GM21737 (cell line): ENCODE measurements at regions not wholly inside any gene's neighbourhood (a gene's known extent, or its start where the extent isn't known, plus 50 kb on each side); places are given as distances from the start of the nearest gene placed in this dataset.
"Not testable (repeated sequence)": the region's sequence is repeated elsewhere in the genome, so short reads cannot be mapped to it uniquely, and the experiment has no call there.

Experiments used
- ATAC-seq: cut with Tn5 transposase; IDR thresholded peaks from one replicate; pipeline ENCODE4 v1.9.1; 2021; ENCODE audit warnings: mild to moderate bottlenecking, moderate library complexity; ENCODE audit not compliant: unreplicated experiment

DNA sequence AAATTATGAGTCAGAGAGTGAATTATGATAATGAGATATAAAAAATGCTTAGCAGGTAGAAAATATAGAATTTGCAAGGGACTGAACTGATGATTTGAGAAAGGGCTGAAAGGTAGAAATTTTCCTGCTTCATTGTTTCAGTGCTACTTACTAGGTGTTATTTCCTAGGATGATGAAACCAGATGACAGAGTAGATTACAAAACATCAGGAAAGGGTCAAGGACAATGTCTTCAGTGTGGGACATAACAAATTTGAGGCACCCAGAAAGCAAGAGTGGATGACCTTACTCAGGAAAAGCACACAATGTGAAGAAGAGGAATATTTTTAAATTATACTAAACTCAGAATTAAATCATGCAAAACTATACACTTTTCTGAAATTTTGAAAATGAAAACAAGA is 102.1 kb downstream of the SHCBP1 start:
- ATAC-seq, result no peak

DNA sequence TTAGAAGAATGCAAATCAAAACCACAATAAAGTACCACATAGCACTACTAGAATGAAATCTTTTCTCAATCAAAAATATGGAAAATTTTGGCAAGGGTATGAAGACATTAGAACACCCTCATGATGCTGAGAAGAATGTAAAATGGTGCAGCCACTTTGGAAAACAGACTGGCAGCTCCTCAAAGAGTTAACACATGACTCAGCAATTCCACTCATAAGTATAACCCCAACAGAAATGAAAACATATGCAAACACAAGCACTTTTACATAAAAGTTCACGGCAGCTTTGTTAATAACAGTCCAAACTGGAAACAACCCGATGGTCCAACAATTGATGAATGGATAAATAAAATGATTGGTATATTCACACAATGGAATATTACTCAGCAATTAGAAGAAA is 124.5 kb downstream of the SHCBP1 start:
- ATAC-seq, result no peak

DNA sequence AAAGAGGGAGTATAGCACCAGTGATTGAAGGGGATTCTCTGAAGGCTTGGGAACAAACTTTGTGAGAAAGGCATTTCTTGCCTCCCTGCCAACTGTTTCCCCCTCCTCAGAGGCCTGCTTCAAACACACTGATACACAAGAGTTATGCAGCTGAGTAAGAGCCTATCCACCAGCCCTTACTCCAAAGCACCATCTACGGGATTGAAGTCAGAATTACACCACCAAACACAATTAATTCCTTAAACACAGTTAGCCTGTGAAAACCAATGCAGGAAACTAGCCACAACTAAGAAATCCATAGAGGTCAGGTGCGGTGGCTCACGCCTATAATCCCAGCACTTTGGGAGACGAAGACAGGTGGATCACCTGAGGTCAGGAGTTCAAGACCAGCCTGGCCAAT is 138.3 kb downstream of the SHCBP1 start:
- ATAC-seq, result no peak

DNA sequence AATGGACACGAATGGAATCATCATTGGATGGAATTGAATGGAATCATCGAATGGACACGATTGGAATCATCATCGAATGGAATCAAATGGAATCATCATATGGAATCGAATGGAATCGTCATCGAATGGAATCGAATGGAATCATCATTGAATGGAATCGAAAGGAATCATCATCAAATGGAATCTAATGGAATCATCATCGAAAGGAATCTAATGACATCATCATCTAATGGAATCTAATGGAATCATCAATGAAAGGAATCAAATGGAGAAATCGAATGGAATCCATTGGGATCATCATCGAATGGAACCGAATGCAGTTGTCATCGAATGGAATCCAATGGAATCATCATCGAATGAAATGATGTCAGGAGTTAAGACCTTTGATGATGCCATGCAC is 154.9 kb downstream of the SHCBP1 start:
- no peak for ATAC-seq

DNA sequence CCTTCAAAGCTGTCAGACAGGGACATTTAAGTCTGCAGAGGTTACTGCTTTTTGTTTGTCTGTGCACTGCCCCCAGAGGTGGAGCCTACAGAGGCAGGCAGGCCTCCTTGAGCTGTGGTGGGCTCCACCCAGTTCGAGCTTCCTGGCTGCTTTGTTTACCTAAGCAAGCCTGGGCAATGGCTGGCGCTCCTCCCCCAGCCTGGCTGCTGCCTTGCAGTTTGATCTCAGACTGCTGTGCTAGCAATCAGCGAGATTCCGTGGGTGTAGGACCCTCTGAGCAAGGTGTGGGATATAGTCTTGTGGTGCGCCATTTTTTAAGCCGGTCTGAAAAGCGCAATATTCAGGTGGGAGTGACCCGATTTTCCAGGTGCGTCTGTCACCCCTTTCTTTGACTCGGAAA is 166.4 kb downstream of the SHCBP1 start:
- not testable (repeated sequence) for ATAC-seq

DNA sequence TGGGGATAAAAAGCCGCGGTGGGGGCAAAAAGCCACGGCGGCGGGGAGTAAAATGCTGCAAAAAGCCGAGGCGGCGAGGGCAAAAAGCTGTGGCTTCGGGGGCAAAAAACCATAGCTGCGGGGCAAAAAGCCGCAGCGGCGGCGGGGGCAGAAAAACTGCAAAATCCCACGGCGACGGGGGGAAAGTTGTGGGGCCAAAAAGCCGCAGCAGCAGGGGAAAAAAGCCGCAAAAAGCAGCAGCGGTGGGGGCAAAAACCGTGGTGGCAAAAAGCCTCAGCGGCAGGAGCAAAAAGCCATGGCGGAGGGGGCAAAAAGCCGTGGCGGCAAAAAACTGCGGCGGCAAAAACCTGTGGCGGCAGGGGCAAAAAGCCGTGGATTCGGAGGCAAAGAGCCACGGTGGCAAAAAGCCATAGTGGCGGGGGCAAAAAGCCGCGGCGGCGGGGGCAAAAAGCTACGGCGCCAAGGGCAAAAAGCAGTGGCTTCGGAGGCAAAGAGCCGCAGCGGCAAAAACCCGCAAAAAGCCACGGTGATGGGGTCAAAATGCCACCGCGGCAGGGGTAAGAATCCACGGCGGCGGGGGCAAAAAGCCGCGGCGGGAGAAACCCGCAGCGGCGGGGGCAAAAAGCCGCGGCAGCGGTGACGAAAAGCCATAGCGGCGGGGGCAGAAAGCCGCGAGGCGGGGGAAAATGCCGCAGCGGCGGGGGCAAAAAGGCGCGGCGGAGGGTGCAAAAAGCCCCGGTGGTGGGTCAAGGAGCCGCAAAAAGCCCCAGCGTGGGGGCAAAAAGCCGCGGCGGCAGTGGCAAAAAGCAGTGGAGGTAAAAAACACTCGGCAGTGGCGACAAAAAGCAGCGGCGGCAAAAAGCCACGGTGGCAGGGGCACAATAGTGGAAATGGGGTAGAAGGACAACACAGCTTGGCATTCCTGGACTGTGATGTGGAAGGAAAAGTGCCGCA is 192.8 kb downstream of the SHCBP1 start:
- ATAC-seq, result no peak

DNA sequence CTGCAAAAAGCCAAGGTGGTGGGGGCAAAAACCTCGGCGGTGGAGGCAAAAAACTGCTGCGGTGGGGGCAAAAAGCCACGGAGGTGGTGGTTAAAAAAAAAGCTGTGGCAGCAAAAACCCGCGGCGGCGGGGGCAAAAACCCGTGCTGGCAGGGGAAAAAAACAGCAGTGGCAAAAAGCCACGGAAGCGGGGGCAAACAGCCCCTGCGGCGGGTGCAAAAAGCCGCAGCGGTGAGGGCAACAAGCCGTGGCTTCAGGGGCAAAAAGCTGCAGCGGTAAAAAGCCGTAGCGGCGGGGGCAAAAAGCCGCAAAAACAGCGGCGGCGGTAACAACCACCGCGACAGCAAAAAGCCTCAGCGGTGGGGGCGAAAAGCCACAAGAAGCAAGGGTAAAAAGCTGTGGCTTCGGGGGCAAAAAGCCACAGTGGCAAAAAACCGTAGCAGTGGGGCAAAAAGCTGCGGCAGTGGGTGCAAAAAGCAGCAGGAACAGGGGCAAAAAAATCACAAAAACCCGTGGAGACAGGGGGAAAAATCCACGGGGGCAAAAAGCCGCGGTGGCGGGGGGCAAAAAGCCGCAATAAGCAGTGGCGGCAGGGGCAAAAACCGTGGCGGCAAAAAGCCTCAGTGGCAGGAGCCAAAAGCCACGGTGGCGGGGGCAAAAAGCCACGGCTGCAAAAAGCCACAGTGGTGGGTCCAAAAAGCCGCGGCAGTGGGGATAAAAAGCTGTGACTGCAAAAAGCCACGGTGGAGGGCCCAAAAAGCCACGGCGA is 193.7 kb downstream of the SHCBP1 start:
- ATAC-seq, result no peak

DNA sequence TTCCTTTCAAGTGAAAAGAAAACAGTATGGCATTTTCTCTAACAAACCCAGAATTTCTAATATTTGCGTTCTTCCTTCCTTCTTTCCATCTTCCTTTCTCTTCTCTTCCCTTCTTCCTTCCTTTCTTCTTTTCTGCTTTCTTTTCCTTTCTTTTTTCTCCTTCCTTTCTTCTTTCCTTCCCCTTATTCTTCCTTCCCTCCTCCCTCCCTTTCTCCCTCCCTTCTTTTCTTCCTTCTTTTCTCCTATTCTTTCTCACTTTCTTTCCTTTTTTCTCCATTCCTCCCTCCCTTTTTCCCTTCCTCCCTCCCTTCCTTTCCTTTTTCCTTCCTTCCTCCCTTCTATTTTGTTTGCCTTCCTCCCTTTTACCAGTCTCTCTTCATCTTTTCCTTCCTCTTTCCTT is 194.8 kb downstream of the SHCBP1 start:
- ATAC-seq, result no peak

DNA sequence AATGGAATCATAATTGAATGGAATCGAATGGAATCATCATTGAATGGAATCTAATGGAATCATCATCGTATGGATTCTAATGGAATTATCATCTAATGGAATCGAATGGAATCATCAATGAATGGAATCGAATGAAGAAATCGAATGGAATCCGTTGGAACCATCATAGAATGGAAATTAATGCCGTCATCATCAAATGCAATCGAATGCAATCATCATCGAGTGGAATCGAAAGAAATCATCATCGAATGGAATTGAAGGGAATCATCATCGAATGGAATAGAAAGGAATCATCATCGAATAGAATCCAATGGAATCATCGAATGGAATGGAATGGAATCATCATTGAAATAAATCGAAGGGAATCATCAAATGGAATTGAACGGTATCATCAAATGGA is 217.2 kb downstream of the SHCBP1 start:
- no peak for ATAC-seq

DNA sequence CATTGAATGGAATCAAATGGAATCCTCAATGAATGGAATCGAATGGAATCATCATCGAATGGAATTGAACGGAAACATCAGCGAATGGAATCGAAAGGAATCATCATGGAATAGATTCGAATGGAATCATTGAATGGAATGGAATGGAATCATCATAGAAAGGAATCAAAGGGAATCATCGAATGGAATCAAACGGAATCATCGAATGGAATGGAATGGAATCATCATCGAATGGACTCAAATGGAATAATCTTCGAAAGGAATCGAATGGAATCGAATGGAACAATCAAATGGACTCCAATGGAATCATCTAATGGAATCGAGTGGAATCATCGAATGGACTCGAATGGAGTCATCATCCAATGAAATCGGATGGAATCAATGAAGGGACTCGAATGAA is 222.6 kb downstream of the SHCBP1 start:
- not testable (repeated sequence) for ATAC-seq

DNA sequence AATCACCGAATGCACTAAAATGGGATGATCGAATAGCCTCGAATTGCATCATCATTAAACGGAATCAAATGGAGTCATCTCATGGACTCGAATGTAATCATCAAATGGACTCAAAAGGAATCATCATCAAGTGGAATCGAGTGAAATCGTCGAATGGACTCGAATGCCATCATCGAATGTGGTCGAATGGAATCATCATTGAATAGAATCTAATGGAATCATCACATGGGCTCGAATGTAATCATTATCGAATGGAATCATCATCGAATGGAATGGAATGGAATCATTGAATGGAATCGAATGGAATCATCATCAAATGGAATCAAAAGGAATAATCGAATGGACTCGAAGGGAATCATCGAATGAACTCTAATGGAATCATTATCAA is 224.3 kb downstream of the SHCBP1 start:
- ATAC-seq, result not testable (repeated sequence)

DNA sequence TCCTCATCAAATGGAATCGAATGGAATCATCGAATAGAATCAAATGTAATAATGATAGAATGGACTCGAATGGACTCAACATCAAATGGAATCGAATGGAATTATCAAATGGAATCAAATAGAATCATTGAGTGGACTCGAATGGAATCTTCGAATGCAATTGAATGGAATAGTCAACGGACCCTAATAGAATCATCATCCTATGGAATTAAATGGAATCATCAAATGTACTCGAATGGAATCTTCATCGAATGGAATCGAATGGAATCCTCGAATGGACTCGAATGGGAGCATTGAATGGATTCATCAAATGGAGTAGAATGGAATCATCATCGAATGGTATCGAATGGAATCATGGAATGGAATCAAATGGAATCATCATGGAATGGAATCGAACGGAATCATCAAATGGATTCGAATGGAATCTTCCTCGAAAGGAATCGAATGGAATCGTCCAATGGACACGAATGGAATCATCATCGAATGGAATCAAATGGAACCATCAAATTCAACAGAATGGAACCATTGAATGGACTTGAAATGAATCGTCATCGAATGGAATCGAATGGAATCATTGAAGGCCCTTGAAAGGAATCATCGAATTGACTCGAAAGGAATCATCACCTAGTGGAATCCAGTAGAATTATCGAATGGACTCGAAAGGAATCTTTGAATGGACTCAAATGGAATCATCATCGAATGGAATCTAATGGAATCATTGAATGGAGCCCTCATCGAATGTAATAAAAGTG is 224.9 kb downstream of the SHCBP1 start:
- ATAC-seq, result not testable (repeated sequence)

DNA sequence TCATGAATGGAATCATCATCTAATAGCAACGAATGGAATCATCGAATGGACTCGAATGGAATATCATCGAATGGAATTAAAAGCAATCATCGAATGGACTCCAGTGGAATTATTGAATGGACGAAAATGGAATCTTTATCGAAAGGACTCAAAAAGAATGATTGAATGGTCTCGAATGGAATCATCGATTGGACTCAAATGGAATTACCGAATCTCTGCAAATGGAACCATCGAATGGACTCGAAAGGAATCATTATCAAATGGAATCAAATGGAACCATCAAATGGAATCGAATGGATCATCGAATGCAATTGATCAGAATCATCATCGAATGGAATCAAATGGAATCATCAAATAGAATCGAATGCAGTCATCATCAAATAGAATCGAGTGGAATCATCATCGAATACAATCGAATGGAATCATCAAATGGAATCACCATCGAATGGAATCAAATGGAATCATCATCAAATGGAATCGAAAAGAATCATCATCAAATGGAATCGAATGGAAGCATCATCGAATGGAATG is 225.7 kb downstream of the SHCBP1 start:
- ATAC-seq, result not testable (repeated sequence)

DNA sequence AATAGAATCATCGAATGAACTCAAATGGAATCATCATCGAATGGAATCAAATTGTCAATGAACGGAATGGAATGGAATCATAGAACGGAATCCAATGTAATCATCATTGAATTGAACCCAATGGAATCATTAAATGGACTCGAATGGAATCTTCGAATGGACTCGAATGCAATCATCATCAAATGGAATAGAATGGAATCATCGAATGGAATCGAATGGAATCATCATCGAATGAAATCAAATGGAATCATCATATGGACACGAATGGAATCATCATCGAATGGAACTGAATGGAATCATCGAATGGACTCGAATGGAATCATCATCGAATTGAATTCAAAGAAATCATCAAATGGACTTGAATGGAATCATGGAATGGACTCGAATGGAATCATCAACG is 226.2 kb downstream of the SHCBP1 start:
- not testable (repeated sequence) for ATAC-seq

DNA sequence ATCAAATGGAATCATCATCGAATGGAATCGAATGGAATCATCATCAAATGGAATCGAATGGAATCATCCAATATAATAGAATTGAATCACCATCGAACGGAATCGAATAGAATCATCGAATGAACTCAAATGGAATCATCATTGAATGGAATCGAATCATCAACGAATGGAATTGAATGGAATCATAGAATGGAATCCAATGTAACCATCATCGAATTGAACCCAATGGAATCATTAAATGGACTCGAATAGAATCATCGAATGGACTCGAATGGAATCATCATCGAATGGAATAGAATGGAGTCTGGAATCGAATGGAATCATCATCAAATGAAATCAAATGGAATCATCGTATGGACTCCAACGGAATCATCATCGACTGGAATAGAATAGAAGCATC is 227.0 kb downstream of the SHCBP1 start:
- ATAC-seq, result not testable (repeated sequence)

DNA sequence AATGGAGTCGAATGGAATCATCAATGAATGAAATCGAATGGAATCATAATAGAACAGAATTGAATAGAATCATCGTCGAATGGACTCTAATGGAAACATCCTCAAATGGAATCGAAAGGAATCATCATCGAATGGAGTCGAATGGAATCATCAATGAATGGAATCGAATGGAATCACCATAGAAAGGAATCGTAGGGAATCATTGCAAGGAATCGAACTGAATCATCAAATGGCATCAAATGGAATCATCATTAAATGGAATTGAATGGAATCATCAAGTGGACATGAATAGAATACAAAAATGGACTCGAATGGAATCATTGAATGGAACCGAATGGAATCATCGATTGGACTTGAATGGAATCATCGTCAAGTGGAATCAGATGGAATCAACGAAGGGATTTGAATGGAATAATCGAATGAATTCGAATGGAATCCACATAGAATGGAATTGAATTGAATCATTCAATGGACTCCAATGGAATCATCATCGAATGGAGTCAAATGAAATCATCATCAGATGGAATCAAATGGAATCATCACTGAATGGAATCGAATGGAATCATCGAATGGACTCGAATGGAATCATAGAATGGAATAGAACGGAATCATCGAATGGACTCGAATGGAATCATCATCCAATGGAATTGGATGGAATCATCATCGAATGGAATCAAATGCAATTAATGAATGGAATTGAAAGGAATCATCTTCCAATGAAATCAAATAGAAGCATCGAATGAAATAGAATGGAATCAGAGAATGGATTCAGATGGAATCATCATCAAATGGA is 228.1 kb downstream of the SHCBP1 start:
- ATAC-seq, result not testable (repeated sequence)

DNA sequence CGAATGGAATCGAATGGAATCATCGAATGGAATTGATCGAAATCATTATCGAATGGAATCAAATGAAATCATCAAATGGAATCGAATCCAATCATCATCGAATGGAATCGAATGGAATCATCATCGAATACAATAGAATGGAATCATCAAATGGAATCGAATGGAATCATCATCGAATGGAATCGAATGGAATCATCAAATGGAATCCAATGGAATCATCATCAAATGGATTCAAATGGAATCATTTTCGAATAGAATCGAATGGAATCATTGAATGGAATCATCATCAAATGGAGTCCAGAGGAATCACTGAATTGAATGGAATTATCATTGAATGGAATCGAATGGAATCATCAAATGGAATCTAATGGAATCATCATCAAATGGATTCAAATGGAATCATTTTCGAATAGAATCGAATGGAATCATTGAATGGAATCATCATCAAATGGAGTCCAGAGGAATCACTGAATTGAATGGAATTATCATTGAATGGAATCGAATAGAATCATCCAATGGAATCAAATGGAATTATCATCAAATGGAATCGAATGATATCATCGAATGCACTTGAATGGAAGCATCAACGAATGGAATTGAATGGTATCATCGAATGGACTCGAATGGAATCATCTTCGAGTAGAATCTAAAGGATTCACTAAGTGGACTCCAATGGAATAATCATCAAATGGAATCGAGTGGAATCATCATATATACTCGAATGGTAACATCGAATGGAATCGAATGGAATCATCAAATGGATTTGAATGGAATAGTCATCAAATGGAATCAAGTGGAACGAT is 230.3 kb downstream of the SHCBP1 start:
- ATAC-seq, result not testable (repeated sequence)

DNA sequence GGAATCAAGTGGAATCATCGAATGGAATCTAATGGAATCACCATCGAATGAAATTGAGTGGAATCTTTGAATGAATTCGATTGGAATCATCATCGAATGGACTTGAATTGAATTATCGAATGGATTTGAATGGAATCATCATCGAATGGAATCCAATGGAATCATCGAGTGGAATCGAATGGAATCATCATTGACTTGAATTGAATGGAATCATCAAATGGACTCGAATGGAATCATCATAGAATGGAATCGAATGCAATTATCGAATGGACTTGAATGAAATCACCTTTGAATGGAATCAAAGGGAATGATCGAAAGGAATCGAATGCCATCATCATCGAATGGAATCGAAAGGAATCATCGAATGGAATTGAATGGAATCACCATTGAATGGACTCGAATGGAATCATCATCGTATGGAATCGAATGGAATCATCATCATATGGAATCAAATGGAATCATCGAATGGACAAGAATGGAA is 231.6 kb downstream of the SHCBP1 start:
- ATAC-seq, result not testable (repeated sequence)

DNA sequence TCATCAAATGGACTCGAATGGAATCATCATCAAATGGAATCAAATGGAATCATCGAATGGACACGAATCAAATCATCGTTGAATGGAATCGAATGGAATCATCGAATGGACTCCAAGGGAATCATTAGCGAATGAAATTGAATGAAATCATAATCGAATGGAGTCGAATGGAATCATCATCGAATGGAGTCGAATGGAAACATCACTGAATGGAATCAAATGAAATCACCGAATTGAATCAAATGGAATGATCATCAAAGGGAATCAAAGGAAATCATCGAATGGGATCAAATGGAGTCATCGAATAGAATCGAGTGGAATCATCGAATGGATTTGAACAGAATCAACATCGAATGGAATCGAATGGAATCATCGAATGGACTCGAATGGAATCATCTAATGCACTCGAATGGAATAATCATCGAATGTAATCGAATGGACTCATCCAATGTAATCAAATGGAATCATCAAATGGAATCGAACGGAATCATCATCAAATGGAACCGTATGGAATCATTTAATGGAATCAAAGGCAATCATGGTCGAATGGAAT is 232.2 kb downstream of the SHCBP1 start:
- ATAC-seq, result not testable (repeated sequence)
